Right lobe of liver (tissue), 4 donors: ENCODE measurements at regions not wholly inside any gene's neighbourhood (a gene's known extent, or its start where the extent isn't known, plus 50 kb on each side); places are given as distances from the start of the nearest gene placed in this dataset.

ENCODE experiments used
- CTCF ChIP-seq, 4 donors: fragments of 200-600 bp in 3 of 4; fragments of 450-650 bp in 1 of 4; IDR thresholded peaks; one replicate each; pipeline versions ENCODE4 v1.5.1 to v1.8.0; 2016 to 2022; ENCODE audit warnings: antibody characterized with exemption in 4 of 4, mild to moderate bottlenecking in 2 of 4
- POLR2A ChIP-seq: fragments of 450-650 bp; IDR thresholded peaks from one replicate; pipeline ENCODE4 v1.6.1; 2017; ENCODE audit warnings: antibody characterized with exemption, mild to moderate bottlenecking
- donor health status: DM: no; HTN: no; CAD: no.
- donor health status: DM: no; HTN: no; CAD: no.
- donor health status: DM: no; HTN: yes; CAD: no.

- TF ChIP-seq CTCF (IDR thresholded peaks at IDR 0.05) (no peak), POLR2A (no peak)
Observed at GRCh38 chrX:42484233-42484632, 293.7 kb downstream of the PPP1R2C start.
